ENCODE measurements at regions not wholly inside any gene's neighbourhood (a gene's known extent, or its start where the extent isn't known, plus 50 kb on each side); places are given as distances from the start of the nearest gene placed in this dataset.

GRCh38 chr1:170291516-170291915, 145.8 kb downstream of the NTMT2 start:
- no peaks in the 10 kb centered on the region for H3K36me3 ChIP-seq
- H3K27me3 ChIP-seq = no peaks in the 10 kb centered on the region
- DNase-seq (no peak), ATAC-seq (ENCODE audit: low FRiP score in 2 of 2) (no peak)
- WGBS, 2 donors = 88 to 93% methylated on average over 4 of the region's 4 CpGs
- no peaks in the 10 kb centered on the region for H3K4me1 ChIP-seq
- TF ChIP-seq EP300 (IDR thresholded peaks at IDR 0.05) (no peak), CTCF (IDR thresholded peaks at IDR 0.05) (no peak), POLR2AphosphoS5 (IDR thresholded peaks at IDR 0.05) (no peak), POLR2A (IDR thresholded peaks at IDR 0.05) (no peak)
- no peaks in the 10 kb centered on the region for H3K9me3 ChIP-seq
- H3K27ac ChIP-seq = no peak overlapping the region
- H3K4me3 ChIP-seq = no peak overlapping the region

GRCh38 chr1:170296211-170296610, 150.5 kb downstream of the NTMT2 start:
- TF ChIP-seq POLR2AphosphoS5 (IDR thresholded peaks at IDR 0.05) (no peak), CTCF (IDR thresholded peaks at IDR 0.05) (no peak), POLR2A (IDR thresholded peaks at IDR 0.05) (no peak), EP300 (IDR thresholded peaks at IDR 0.05) (no peak)
- 31 to 41% methylated on average over 3 of the region's 3 CpGs for WGBS, 2 donors

GRCh38 chr1:170296642-170297041, 150.9 kb downstream of the NTMT2 start:
- no peaks in the 10 kb centered on the region for H3K9me3 ChIP-seq
- DNase-seq = no peak
- ATAC-seq (ENCODE audit: low FRiP score in 2 of 2) = no peak
- H3K4me3 ChIP-seq = no peak overlapping the region
- no peak overlapping the region for H3K27ac ChIP-seq
- WGBS, 2 donors = 51 to 66% methylated on average over 2 of the region's 2 CpGs
- H3K27me3 ChIP-seq = no peaks in the 10 kb centered on the region
- H3K4me1 ChIP-seq = no peaks in the 10 kb centered on the region
- no peak for TF ChIP-seq CTCF (IDR thresholded peaks at IDR 0.05)
- TF ChIP-seq POLR2AphosphoS5 (IDR thresholded peaks at IDR 0.05) = no peak
- no peak for TF ChIP-seq POLR2A (IDR thresholded peaks at IDR 0.05)
- no peak for TF ChIP-seq EP300 (IDR thresholded peaks at IDR 0.05)
- H3K36me3 ChIP-seq = no peaks in the 10 kb centered on the region

More at GRCh38 chr1:170296211-170296610, 150.5 kb downstream of the NTMT2 start:
- Histone ChIP-seq H3K27me3 (no peaks in the 10 kb centered on the region), H3K36me3 (no peaks in the 10 kb centered on the region), H3K9me3 (no peaks in the 10 kb centered on the region), H3K27ac (no peak overlapping the region), H3K4me3 (no peak overlapping the region), H3K4me1 (no peaks in the 10 kb centered on the region)
- DNase-seq = no peak
- ATAC-seq (ENCODE audit: low FRiP score in 2 of 2) = no peak

GRCh38 chr1:170301596-170301995, 155.8 kb downstream of the NTMT2 start:
- no peaks in the 10 kb centered on the region for H3K9me3 ChIP-seq
- no peak for ATAC-seq (ENCODE audit: low FRiP score in 2 of 2)
- no peaks in the 10 kb centered on the region for H3K27me3 ChIP-seq
- no peak overlapping the region for H3K4me3 ChIP-seq
- H3K27ac ChIP-seq = no peak overlapping the region
- 65 to 71% methylated on average over 3 of the region's 3 CpGs for WGBS, 2 donors
- DNase-seq = no peak
- H3K36me3 ChIP-seq = no peaks in the 10 kb centered on the region
- TF ChIP-seq POLR2A (IDR thresholded peaks at IDR 0.05) = no peak
- TF ChIP-seq EP300 (IDR thresholded peaks at IDR 0.05) = no peak
- TF ChIP-seq POLR2AphosphoS5 (IDR thresholded peaks at IDR 0.05) = no peak
- no peak for TF ChIP-seq CTCF (IDR thresholded peaks at IDR 0.05)
- H3K4me1 ChIP-seq = no peaks in the 10 kb centered on the region

GRCh38 chr1:170303034-170303433, 157.3 kb downstream of the NTMT2 start:
- Histone ChIP-seq H3K4me3 (no peak overlapping the region), H3K4me1 (no peaks in the 10 kb centered on the region), H3K27me3 (no peaks in the 10 kb centered on the region), H3K27ac (no peak overlapping the region), H3K36me3 (no peaks in the 10 kb centered on the region), H3K9me3 (no peaks in the 10 kb centered on the region)
- TF ChIP-seq POLR2A (IDR thresholded peaks at IDR 0.05) (no peak), CTCF (IDR thresholded peaks at IDR 0.05) (no peak), EP300 (IDR thresholded peaks at IDR 0.05) (no peak), POLR2AphosphoS5 (IDR thresholded peaks at IDR 0.05) (no peak)
- WGBS, 2 donors = 80 to 85% methylated on average over 1 of the region's 1 CpG
- ATAC-seq (ENCODE audit: low FRiP score in 2 of 2) (no peak), DNase-seq (no peak)
